GM23338 (cell line): ENCODE measurements at regions not wholly inside any gene's neighbourhood (a gene's known extent, or its start where the extent isn't known, plus 50 kb on each side); places are given as distances from the start of the nearest gene placed in this dataset.

Source experiments
- ATAC-seq: fragments of 200-7000 bp; cut with Tn5 transposase; 3 replicates; pipeline ENCODE4 v1.9.1; 2020
- DNase-seq: peaks from one replicate; pipeline ENCODE4 v3.0.0-alpha.2; 2015; ENCODE audit warnings: low spot score
- H2AFZ ChIP-seq: fragments of 200-600 bp; sonication (generic); 2 replicates; pipeline ENCODE4 v1.8.0; 2016; ENCODE audit warnings: antibody characterized with exemption, mild to moderate bottlenecking, moderate library complexity
- H3F3A ChIP-seq: fragments of 200-600 bp; sonication (generic); replicated peaks from 2 replicates; pipeline ENCODE4 v1.8.0; 2017; ENCODE audit warnings: antibody characterized with exemption, mixed run types, low read depth
- H3K27ac ChIP-seq: fragments of 200-600 bp; sonication (generic); 2 replicates; pipeline ENCODE4 v1.6.1; 2016; ENCODE audit warnings: low read depth
- H3K27me3 ChIP-seq: fragments of 200-600 bp; sonication (generic); 2 replicates; pipeline ENCODE4 v1.8.0; 2016; ENCODE audit warnings: mild to moderate bottlenecking, mixed run types, moderate library complexity; ENCODE audit not compliant: insufficient read depth
- H3K36me3 ChIP-seq: fragments of 200-600 bp; sonication (generic); 2 replicates; pipeline ENCODE4 v1.8.0; 2016; ENCODE audit warnings: mild to moderate bottlenecking; ENCODE audit not compliant: insufficient read depth
- H3K4me1 ChIP-seq: fragments of 200-600 bp; sonication (generic); 2 replicates; pipeline ENCODE4 v1.8.0; 2016; ENCODE audit warnings: mild to moderate bottlenecking, moderate library complexity; ENCODE audit not compliant: insufficient read depth
- H3K4me2 ChIP-seq: fragments of 200-600 bp; sonication (generic); 2 replicates; pipeline ENCODE4 v1.7.1; 2017; ENCODE audit warnings: mixed run types
- H3K4me3 ChIP-seq: fragments of 200-600 bp; sonication (generic); 2 replicates; pipeline ENCODE4 v1.6.1; 2016; ENCODE audit warnings: mixed run types
- H3K79me2 ChIP-seq: fragments of 200-600 bp; sonication (generic); replicated peaks from 2 replicates; pipeline ENCODE4 v1.8.0; 2017; ENCODE audit warnings: mild to moderate bottlenecking; ENCODE audit not compliant: insufficient read depth
- H3K9me2 ChIP-seq: fragments of 200-600 bp; sonication (generic); 2 replicates; pipeline ENCODE4 v1.8.0; 2017; ENCODE audit not compliant: insufficient read depth
- H4K20me1 ChIP-seq: fragments of 200-600 bp; sonication (generic); replicated peaks from 2 replicates; pipeline ENCODE4 v1.8.0; 2017; ENCODE audit warnings: mild to moderate bottlenecking; ENCODE audit not compliant: insufficient read depth
- H3K27ac Mint-ChIP-seq: 2 replicates; pipeline ENCODE4 v1.8.0; 2020; ENCODE audit warnings: inconsistent platforms, mild to moderate bottlenecking, moderate library complexity, mixed read lengths
- H3K27me3 Mint-ChIP-seq: 3 replicates; pipeline ENCODE4 v1.8.0; 2022; ENCODE audit warnings: low read depth, mild to moderate bottlenecking, moderate library complexity, mixed read lengths, inconsistent platforms; ENCODE audit not compliant: insufficient read depth, poor library complexity
- H3K36me3 Mint-ChIP-seq: 3 replicates; pipeline ENCODE4 v1.8.0; 2021; ENCODE audit warnings: low read depth, mild to moderate bottlenecking, inconsistent platforms, moderate library complexity, mixed read lengths
- H3K4me1 Mint-ChIP-seq: 3 replicates; pipeline ENCODE4 v1.8.0; 2020; ENCODE audit warnings: mild to moderate bottlenecking, inconsistent platforms, mixed read lengths
- H3K4me3 Mint-ChIP-seq: 3 replicates; pipeline ENCODE4 v1.8.0; 2021; ENCODE audit warnings: moderate library complexity, mild to moderate bottlenecking, inconsistent platforms, mixed read lengths
- H3K9me3 Mint-ChIP-seq: 3 replicates; pipeline ENCODE4 v1.8.0; 2020; ENCODE audit warnings: moderate library complexity, mild to moderate bottlenecking, inconsistent platforms, mixed read lengths
- CREB1 ChIP-seq: fragments of 250-450 bp; sonication (Bioruptor Pico); IDR thresholded peaks from 2 replicates; pipeline ENCODE4 v1.5.0; 2020; ENCODE audit warnings: low read depth, mild to moderate bottlenecking, moderate library complexity
- EZH2 ChIP-seq: fragments of 200-600 bp; sonication (generic); IDR thresholded peaks from one replicate; pipeline ENCODE4 v1.8.0; 2017; ENCODE audit warnings: antibody characterized with exemption, mild to moderate bottlenecking, low read depth; ENCODE audit not compliant: unreplicated experiment
- EZH2phosphoT487 ChIP-seq: fragments of 200-600 bp; sonication (generic); IDR thresholded peaks from one replicate; pipeline ENCODE4 v1.8.1; 2018; ENCODE audit warnings: antibody characterized with exemption; ENCODE audit not compliant: unreplicated experiment
- JUNB ChIP-seq: IDR thresholded peaks from one replicate; pipeline ENCODE4 v1.6.1; 2016; ENCODE audit warnings: antibody characterized with exemption; ENCODE audit not compliant: unreplicated experiment
- NANOG ChIP-seq: IDR thresholded peaks from 2 replicates; pipeline ENCODE4 v1.6.1; 2016; ENCODE audit warnings: antibody characterized with exemption, borderline replicate concordance
- POLR2AphosphoS5 ChIP-seq: IDR thresholded peaks from 2 replicates; pipeline ENCODE4 v1.6.1; 2016; ENCODE audit warnings: antibody characterized with exemption, low read depth
- STAT1 ChIP-seq: IDR thresholded peaks from one replicate; pipeline ENCODE4 v1.6.1; 2016; ENCODE audit warnings: antibody characterized with exemption; ENCODE audit not compliant: unreplicated experiment
- ZNF114 ChIP-seq: fragments of 250-450 bp; sonication (Bioruptor Pico); IDR thresholded peaks from 2 replicates; pipeline ENCODE4 v1.5.0; 2020; ENCODE audit warnings: mild to moderate bottlenecking, moderate library complexity
- ZNF331 ChIP-seq: fragments of 250-450 bp; sonication (Bioruptor Pico); IDR thresholded peaks from 2 replicates; pipeline ENCODE4 v1.5.0; 2020; ENCODE audit warnings: low read depth, mild to moderate bottlenecking, moderate library complexity
- TF ChIP-seq, protein P1 (sequence below), 2 experiments: fragments of 200-600 bp in 1 of 2; sonication (generic) in 1 of 2; conservative IDR thresholded peaks; 2 replicates each; pipeline versions ENCODE4 v1.5.1 to v1.6.1; 2016 to 2017; ENCODE audit warnings: antibody characterized with exemption in 2 of 2, low read depth in 2 of 2, mild to moderate bottlenecking in 2 of 2, moderate library complexity in 1 of 2
- TF ChIP-seq, protein P2 (sequence below): IDR thresholded peaks from one replicate; pipeline ENCODE4 v1.6.1; 2018; ENCODE audit warnings: antibody characterized with exemption; ENCODE audit not compliant: unreplicated experiment
- TF ChIP-seq, protein P3 (sequence below): fragments of 250-450 bp; sonication (Bioruptor Pico); IDR thresholded peaks from 2 replicates; pipeline ENCODE4 v1.5.0; 2020; ENCODE audit warnings: mild to moderate bottlenecking, moderate library complexity
- TF ChIP-seq, protein P4 (sequence below): IDR thresholded peaks from 2 replicates; pipeline ENCODE4 v1.6.1; 2016; ENCODE audit warnings: antibody characterized with exemption

DNA sequence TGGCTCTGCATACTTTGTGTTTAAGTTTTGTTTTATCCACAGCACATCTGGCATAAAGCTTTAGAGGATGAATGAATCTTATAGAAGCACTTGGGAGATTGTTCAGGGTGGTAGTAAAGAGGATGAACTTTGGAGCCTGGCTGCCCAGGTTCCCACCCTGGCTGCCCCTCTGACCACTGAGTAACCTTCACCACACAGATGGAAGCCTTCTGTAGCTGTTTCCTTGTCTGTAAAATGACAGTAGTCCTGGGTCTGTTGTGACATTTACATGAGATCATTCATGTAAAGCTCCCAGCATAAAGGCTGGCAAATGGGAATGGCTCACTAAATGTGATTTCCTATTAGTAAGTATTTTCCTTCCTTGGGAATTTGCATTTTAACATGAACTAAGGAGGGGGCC lies 85.7 kb upstream of the FAM169A start:
- Histone ChIP-seq H3K4me1 (peaks cover 15% of the 10 kb centered on the region; the same call in 1 of the 2 replicates), H3K27me3 (no peaks in the 10 kb centered on the region), H3K4me3 (no peak overlapping the region), H3K79me2 (no peaks in the 10 kb centered on the region), H4K20me1 (no peaks in the 10 kb centered on the region), H3K4me2 (no peak overlapping the region), H3K9me2 (peaks cover 15% of the 10 kb centered on the region; the same call in 1 of the 2 replicates), H3K36me3 (no peaks in the 10 kb centered on the region), H2AFZ (no peak overlapping the region; the same call in 1 of the 2 replicates), H3F3A (no peaks in the 10 kb centered on the region), H3K27ac (no peak overlapping the region)
- Mint-ChIP-seq H3K27ac (no peak overlapping the region), H3K4me3 (no peak overlapping the region), H3K27me3 (peaks cover 4% of the 10 kb centered on the region), H3K4me1 (peaks cover 8% of the 10 kb centered on the region), H3K36me3 (peaks cover 8% of the 10 kb centered on the region; the same call in 1 of the 3 replicates), H3K9me3 (peaks cover 9% of the 10 kb centered on the region)
- TF ChIP-seq EZH2: no peak
- TF ChIP-seq NANOG: no peak
- no peak for TF ChIP-seq JUNB
- no peak for TF ChIP-seq EZH2phosphoT487
- TF ChIP-seq POLR2AphosphoS5: no peak
- TF ChIP-seq CREB1 (CRISPR knock-in tag): no peak
- no peak for TF ChIP-seq ZNF114 (CRISPR knock-in tag)
- no peak for TF ChIP-seq ZNF331 (CRISPR knock-in tag)
- TF ChIP-seq, protein P1, sequence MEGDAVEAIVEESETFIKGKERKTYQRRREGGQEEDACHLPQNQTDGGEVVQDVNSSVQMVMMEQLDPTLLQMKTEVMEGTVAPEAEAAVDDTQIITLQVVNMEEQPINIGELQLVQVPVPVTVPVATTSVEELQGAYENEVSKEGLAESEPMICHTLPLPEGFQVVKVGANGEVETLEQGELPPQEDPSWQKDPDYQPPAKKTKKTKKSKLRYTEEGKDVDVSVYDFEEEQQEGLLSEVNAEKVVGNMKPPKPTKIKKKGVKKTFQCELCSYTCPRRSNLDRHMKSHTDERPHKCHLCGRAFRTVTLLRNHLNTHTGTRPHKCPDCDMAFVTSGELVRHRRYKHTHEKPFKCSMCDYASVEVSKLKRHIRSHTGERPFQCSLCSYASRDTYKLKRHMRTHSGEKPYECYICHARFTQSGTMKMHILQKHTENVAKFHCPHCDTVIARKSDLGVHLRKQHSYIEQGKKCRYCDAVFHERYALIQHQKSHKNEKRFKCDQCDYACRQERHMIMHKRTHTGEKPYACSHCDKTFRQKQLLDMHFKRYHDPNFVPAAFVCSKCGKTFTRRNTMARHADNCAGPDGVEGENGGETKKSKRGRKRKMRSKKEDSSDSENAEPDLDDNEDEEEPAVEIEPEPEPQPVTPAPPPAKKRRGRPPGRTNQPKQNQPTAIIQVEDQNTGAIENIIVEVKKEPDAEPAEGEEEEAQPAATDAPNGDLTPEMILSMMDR (conservative IDR thresholded peaks at IDR 0.05; ENCODE audit: low read depth in 2 of 2): no peak
- no peak for TF ChIP-seq STAT1
- TF ChIP-seq, protein P2, sequence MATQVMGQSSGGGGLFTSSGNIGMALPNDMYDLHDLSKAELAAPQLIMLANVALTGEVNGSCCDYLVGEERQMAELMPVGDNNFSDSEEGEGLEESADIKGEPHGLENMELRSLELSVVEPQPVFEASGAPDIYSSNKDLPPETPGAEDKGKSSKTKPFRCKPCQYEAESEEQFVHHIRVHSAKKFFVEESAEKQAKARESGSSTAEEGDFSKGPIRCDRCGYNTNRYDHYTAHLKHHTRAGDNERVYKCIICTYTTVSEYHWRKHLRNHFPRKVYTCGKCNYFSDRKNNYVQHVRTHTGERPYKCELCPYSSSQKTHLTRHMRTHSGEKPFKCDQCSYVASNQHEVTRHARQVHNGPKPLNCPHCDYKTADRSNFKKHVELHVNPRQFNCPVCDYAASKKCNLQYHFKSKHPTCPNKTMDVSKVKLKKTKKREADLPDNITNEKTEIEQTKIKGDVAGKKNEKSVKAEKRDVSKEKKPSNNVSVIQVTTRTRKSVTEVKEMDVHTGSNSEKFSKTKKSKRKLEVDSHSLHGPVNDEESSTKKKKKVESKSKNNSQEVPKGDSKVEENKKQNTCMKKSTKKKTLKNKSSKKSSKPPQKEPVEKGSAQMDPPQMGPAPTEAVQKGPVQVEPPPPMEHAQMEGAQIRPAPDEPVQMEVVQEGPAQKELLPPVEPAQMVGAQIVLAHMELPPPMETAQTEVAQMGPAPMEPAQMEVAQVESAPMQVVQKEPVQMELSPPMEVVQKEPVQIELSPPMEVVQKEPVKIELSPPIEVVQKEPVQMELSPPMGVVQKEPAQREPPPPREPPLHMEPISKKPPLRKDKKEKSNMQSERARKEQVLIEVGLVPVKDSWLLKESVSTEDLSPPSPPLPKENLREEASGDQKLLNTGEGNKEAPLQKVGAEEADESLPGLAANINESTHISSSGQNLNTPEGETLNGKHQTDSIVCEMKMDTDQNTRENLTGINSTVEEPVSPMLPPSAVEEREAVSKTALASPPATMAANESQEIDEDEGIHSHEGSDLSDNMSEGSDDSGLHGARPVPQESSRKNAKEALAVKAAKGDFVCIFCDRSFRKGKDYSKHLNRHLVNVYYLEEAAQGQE: no peak
- TF ChIP-seq, protein P3, sequence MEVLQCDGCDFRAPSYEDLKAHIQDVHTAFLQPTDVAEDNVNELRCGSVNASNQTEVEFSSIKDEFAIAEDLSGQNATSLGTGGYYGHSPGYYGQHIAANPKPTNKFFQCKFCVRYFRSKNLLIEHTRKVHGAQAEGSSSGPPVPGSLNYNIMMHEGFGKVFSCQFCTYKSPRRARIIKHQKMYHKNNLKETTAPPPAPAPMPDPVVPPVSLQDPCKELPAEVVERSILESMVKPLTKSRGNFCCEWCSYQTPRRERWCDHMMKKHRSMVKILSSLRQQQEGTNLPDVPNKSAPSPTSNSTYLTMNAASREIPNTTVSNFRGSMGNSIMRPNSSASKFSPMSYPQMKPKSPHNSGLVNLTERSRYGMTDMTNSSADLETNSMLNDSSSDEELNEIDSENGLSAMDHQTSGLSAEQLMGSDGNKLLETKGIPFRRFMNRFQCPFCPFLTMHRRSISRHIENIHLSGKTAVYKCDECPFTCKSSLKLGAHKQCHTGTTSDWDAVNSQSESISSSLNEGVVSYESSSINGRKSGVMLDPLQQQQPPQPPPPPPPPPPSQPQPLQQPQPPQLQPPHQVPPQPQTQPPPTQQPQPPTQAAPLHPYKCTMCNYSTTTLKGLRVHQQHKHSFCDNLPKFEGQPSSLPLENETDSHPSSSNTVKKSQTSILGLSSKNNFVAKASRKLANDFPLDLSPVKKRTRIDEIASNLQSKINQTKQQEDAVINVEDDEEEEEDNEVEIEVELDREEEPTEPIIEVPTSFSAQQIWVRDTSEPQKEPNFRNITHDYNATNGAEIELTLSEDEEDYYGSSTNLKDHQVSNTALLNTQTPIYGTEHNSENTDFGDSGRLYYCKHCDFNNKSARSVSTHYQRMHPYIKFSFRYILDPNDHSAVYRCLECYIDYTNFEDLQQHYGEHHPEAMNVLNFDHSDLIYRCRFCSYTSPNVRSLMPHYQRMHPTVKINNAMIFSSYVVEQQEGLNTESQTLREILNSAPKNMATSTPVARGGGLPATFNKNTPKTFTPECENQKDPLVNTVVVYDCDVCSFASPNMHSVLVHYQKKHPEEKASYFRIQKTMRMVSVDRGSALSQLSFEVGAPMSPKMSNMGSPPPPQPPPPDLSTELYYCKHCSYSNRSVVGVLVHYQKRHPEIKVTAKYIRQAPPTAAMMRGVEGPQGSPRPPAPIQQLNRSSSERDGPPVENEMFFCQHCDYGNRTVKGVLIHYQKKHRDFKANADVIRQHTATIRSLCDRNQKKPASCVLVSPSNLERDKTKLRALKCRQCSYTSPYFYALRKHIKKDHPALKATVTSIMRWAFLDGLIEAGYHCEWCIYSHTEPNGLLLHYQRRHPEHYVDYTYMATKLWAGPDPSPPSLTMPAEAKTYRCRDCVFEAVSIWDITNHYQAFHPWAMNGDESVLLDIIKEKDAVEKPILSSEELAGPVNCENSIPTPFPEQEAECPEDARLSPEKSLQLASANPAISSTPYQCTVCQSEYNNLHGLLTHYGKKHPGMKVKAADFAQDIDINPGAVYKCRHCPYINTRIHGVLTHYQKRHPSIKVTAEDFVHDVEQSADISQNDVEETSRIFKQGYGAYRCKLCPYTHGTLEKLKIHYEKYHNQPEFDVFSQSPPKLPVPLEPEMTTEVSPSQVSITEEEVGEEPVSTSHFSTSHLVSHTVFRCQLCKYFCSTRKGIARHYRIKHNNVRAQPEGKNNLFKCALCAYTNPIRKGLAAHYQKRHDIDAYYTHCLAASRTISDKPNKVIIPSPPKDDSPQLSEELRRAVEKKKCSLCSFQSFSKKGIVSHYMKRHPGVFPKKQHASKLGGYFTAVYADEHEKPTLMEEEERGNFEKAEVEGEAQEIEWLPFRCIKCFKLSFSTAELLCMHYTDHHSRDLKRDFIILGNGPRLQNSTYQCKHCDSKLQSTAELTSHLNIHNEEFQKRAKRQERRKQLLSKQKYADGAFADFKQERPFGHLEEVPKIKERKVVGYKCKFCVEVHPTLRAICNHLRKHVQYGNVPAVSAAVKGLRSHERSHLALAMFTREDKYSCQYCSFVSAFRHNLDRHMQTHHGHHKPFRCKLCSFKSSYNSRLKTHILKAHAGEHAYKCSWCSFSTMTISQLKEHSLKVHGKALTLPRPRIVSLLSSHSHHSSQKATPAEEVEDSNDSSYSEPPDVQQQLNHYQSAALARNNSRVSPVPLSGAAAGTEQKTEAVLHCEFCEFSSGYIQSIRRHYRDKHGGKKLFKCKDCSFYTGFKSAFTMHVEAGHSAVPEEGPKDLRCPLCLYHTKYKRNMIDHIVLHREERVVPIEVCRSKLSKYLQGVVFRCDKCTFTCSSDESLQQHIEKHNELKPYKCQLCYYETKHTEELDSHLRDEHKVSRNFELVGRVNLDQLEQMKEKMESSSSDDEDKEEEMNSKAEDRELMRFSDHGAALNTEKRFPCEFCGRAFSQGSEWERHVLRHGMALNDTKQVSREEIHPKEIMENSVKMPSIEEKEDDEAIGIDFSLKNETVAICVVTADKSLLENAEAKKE (CRISPR knock-in tag): no peak
- TF ChIP-seq, protein P4, sequence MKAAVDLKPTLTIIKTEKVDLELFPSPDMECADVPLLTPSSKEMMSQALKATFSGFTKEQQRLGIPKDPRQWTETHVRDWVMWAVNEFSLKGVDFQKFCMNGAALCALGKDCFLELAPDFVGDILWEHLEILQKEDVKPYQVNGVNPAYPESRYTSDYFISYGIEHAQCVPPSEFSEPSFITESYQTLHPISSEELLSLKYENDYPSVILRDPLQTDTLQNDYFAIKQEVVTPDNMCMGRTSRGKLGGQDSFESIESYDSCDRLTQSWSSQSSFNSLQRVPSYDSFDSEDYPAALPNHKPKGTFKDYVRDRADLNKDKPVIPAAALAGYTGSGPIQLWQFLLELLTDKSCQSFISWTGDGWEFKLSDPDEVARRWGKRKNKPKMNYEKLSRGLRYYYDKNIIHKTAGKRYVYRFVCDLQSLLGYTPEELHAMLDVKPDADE: no peak
- DNase-seq (no peak), ATAC-seq (no peak)
